ENCODE measurements at regions not wholly inside any gene's neighbourhood (a gene's known extent, or its start where the extent isn't known, plus 50 kb on each side); places are given as distances from the start of the nearest gene placed in this dataset.

DNA sequence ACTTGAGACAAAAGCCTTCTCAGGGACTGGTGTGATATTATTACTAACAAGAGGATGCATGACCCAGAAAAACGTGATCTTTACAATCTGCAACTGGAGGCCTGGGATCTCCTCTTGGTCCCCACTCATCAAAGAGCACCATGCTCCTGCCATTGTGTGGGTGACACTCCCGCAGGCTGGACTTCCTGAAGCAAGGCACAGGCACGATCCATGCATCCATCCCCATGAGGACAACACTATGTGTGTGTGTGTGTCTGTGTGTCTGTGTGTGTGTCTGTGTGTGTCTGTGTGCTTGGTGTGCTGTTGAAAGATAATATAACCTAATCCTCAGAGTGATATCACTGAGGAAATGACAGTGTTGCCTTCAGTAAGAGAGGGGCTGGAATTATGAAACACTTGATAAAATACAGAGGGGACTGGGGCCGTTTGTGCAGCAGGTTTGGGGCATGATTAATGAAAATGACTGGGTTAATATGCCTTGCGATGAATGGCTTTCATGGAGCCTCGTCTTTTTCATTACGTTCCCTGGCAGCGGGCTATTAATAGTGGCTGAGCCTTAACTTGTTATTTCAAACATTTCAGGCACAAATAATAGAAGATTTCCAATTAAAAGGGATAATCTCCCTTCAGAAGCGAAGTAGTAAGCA lies 180.8 kb upstream of the TCERG1L start:
- DNase-seq (ENCODE audit: low read depth in 4 of 6, low spot score in 6 of 6): peak in 2 of 6 donors; percentile 7 to 83
- no peaks in the 10 kb centered on the region for H3K36me3 ChIP-seq (ENCODE audit: control insufficient read depth, insufficient read depth, low read length)
- no peaks in the 10 kb centered on the region for H3K4me1 ChIP-seq (ENCODE audit: control insufficient read depth, insufficient read depth, low read length)
- H3K27me3 ChIP-seq (ENCODE audit: control insufficient read depth, insufficient read depth, low read length): no peaks in the 10 kb centered on the region
- 52% methylated on average over 5 of the region's 9 CpGs for WGBS (ENCODE audit: insufficient coverage)
- no peak overlapping the region for H3K4me3 ChIP-seq (ENCODE audit: low read depth, low read length)
- no peaks in the 10 kb centered on the region for H3K9me3 ChIP-seq (ENCODE audit: control insufficient read depth, insufficient read depth, low read length)
- H3K27ac ChIP-seq (ENCODE audit: low read depth, low read length): no peak overlapping the region

DNA sequence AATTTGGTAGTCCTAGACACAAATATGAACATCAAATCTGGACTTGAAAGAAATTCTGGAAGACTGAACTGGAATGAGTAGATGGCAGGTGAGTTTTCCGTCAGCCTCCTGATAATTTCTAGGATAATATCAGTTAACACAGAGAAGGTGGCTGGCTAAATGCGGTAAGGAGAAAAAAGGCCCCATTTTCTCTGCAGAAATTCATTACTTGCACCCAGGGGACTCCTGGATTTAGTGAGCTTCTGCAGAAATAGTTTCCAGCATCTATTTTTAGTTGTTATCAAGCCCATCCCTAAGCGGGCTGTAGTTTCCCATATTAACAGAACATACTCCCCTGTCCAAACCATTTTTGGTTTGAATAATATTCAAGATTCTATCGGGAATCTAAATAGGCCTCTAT lies 181.9 kb upstream of the TCERG1L start:
- Histone ChIP-seq H3K27ac (ENCODE audit: low read depth, low read length) (no peak overlapping the region), H3K36me3 (ENCODE audit: control insufficient read depth, insufficient read depth, low read length) (no peaks in the 10 kb centered on the region), H3K4me3 (ENCODE audit: low read depth, low read length) (no peak overlapping the region), H3K27me3 (ENCODE audit: control insufficient read depth, insufficient read depth, low read length) (no peaks in the 10 kb centered on the region), H3K4me1 (ENCODE audit: control insufficient read depth, insufficient read depth, low read length) (no peaks in the 10 kb centered on the region), H3K9me3 (ENCODE audit: control insufficient read depth, insufficient read depth, low read length) (no peaks in the 10 kb centered on the region)
- peak in 1 of 6 donors; percentile 57 for DNase-seq (ENCODE audit: low read depth in 4 of 6, low spot score in 6 of 6)
- WGBS (ENCODE audit: insufficient coverage): 80% methylated on average over 1 of the region's 4 CpGs

DNA sequence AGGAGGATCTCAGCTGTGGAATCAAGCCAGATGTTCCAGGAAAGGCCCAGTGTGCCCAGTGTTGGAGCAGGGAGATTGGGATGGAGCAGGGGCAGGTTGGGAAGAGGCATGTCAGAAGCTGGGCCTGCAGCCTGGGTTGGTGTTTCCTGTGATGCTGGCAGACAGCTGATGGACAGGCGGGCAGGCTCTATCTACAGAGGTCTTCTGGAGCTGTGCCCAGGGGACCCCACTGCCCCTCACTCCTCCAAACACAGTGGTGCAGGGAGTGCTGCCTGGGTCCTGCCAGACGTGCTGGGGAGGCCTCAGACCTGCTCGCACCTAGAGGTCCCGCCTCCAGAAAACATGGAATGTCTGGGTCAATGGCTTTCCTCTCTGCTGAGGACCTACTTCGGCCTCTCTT lies 182.9 kb upstream of the TCERG1L start:
- H3K27me3 ChIP-seq (ENCODE audit: control insufficient read depth, insufficient read depth, low read length): no peaks in the 10 kb centered on the region
- H3K9me3 ChIP-seq (ENCODE audit: control insufficient read depth, insufficient read depth, low read length): no peaks in the 10 kb centered on the region
- WGBS (ENCODE audit: insufficient coverage): 97% methylated on average over 4 of the region's 5 CpGs
- H3K4me1 ChIP-seq (ENCODE audit: control insufficient read depth, insufficient read depth, low read length): no peaks in the 10 kb centered on the region
- no peak overlapping the region for H3K27ac ChIP-seq (ENCODE audit: low read depth, low read length)
- no peak overlapping the region for H3K4me3 ChIP-seq (ENCODE audit: low read depth, low read length)
- DNase-seq (ENCODE audit: low read depth in 4 of 6, low spot score in 6 of 6): no peak
- H3K36me3 ChIP-seq (ENCODE audit: control insufficient read depth, insufficient read depth, low read length): no peaks in the 10 kb centered on the region

DNA sequence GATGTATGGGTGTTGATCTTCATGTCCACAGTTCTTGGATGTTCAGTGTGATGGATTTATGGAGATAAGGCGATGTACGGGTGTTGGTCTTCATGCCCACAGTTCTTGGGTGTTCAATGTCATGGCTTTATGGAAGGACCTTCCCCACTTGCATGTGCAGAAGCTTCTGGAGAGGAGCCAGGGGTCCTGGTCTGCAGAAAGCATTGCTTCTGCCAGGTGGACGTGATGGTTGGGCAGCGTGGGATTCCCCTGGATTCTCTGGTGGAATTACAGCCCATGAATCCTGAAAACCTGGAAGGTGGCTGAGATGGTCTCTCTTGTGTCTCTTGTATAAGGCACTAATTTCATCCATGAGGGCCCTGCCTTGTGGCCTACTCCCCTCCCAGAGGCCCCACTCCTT lies 183.7 kb upstream of the TCERG1L start:
- Histone ChIP-seq H3K9me3 (ENCODE audit: control insufficient read depth, insufficient read depth, low read length) (no peaks in the 10 kb centered on the region), H3K4me3 (ENCODE audit: low read depth, low read length) (no peak overlapping the region), H3K27ac (ENCODE audit: low read depth, low read length) (no peak overlapping the region), H3K4me1 (ENCODE audit: control insufficient read depth, insufficient read depth, low read length) (no peaks in the 10 kb centered on the region), H3K27me3 (ENCODE audit: control insufficient read depth, insufficient read depth, low read length) (no peaks in the 10 kb centered on the region), H3K36me3 (ENCODE audit: control insufficient read depth, insufficient read depth, low read length) (no peaks in the 10 kb centered on the region)
- 84% methylated on average over 4 of the region's 4 CpGs for WGBS (ENCODE audit: insufficient coverage)
- DNase-seq (ENCODE audit: low read depth in 4 of 6, low spot score in 6 of 6): no peak

DNA sequence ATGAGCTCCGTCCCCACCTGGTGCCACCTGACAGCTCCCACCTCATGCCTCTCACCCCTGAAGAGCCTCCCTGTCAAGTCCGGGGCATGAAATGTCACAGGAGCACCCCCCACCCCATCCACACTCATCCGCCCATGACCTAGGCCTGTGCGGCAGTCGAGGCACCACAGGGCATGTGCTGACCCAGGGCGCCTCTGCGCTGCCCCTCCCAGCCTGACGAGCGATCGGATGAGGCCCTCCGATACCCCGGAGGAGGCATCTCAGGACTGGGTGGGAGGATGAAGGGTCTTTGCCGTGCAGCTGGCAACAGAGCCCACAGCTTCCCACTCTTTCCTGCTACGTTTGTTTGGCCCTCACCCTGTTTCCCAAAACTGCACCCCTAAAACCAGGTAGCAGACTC lies 184.4 kb upstream of the TCERG1L start:
- Histone ChIP-seq H3K9me3 (ENCODE audit: control insufficient read depth, insufficient read depth, low read length) (no peaks in the 10 kb centered on the region), H3K27ac (ENCODE audit: low read depth, low read length) (no peak overlapping the region)
- DNase-seq (ENCODE audit: low read depth in 4 of 6, low spot score in 6 of 6): no peak

DNA sequence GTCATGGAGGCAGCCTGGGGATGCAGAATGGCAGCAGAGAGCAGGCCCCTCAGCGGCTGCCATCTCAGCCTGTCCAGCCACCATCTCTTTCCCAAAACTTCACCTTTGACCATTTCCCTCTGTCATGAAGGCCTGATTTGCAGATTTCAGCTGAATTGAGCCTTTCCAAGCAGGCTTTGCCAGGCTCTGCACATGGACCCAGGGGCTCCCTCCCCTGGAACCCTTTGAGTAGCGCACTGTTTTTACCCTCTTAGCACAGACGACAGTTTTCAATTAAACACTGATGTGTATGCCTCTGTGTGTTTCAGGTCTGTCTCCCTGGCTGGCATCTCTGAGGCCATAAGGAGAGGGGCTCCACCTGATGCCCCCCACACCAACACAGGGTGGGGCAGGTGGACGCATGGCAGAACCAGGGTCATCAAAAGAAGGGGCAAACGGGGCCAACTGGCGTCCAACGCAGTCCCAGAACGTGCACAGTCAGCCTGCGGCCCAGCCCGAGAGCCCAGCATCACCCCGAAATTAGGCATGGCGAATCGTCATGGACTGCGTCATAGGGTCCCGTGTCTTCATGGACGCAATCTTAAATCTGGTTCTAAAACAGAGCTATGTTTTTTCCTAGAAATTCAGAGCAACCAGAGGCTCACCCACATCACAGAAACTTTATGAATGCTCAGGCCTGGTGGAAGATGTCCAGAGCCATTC lies 185.0 kb upstream of the TCERG1L start:
- no peak for DNase-seq (ENCODE audit: low read depth in 4 of 6, low spot score in 6 of 6)
- Histone ChIP-seq H3K9me3 (ENCODE audit: control insufficient read depth, insufficient read depth, low read length) (no peaks in the 10 kb centered on the region), H3K27me3 (ENCODE audit: control insufficient read depth, insufficient read depth, low read length) (no peaks in the 10 kb centered on the region), H3K4me3 (ENCODE audit: low read depth, low read length) (no peak overlapping the region), H3K4me1 (ENCODE audit: control insufficient read depth, insufficient read depth, low read length) (no peaks in the 10 kb centered on the region), H3K36me3 (ENCODE audit: control insufficient read depth, insufficient read depth, low read length) (no peaks in the 10 kb centered on the region), H3K27ac (ENCODE audit: low read depth, low read length) (no peak overlapping the region)
- WGBS (ENCODE audit: insufficient coverage): 97% methylated on average over 14 of the region's 16 CpGs

More for the DNA sequence above, 184.4 kb upstream of the TCERG1L start:
- Histone ChIP-seq H3K4me3 (ENCODE audit: low read depth, low read length) (no peak overlapping the region), H3K36me3 (ENCODE audit: control insufficient read depth, insufficient read depth, low read length) (no peaks in the 10 kb centered on the region), H3K27me3 (ENCODE audit: control insufficient read depth, insufficient read depth, low read length) (no peaks in the 10 kb centered on the region), H3K4me1 (ENCODE audit: control insufficient read depth, insufficient read depth, low read length) (no peaks in the 10 kb centered on the region)
- WGBS (ENCODE audit: insufficient coverage): 95% methylated on average over 9 of the region's 14 CpGs

DNA sequence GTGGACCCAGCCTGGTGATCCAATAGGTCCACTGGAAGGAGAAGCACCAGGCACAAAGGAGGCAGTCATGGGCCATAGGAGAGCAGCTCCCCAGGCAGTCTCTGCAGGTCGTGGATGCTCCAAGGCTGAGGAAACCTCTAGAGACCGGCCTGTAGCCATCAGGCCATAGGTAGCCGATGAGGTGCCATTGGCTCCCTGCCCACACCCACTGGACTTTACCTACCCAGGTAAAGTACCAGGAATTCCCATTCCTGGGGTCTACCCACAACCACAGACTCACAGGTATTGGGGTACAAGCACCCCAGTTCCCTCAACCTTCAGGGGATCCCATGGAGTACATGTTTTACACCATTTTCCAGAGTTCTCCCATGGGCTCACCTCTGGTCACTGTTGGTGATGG lies 188.0 kb upstream of the TCERG1L start:
- 82% methylated on average over 3 of the region's 3 CpGs for WGBS (ENCODE audit: insufficient coverage)
- DNase-seq (ENCODE audit: low read depth in 4 of 6, low spot score in 6 of 6): no peak

DNA sequence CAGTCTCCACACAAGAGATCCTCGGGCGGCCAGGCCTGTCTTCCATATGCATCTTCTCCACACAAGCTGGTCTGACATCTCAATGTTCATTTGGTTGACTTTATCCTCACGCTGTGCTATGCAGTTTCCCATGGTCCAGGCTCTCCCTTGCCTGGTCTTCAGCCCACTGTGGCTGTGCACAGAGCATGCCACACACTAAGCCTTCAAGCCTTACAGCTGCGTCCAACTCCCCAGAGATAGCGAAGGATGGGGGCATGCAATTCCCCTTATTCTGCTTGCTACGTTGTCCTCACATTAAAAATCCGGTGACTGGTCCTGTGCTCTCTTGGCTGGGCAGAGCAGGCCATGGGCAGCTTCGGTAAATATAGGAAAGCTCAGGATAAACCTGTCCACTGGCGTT lies 188.7 kb upstream of the TCERG1L start:
- no peaks in the 10 kb centered on the region for H3K27me3 ChIP-seq (ENCODE audit: control insufficient read depth, insufficient read depth, low read length)
- H3K4me1 ChIP-seq (ENCODE audit: control insufficient read depth, insufficient read depth, low read length): no peaks in the 10 kb centered on the region
- no peaks in the 10 kb centered on the region for H3K36me3 ChIP-seq (ENCODE audit: control insufficient read depth, insufficient read depth, low read length)
- 89% methylated on average over 9 of the region's 9 CpGs for WGBS (ENCODE audit: insufficient coverage)
- no peaks in the 10 kb centered on the region for H3K9me3 ChIP-seq (ENCODE audit: control insufficient read depth, insufficient read depth, low read length)
- DNase-seq (ENCODE audit: low read depth in 4 of 6, low spot score in 6 of 6): no peak
- H3K27ac ChIP-seq (ENCODE audit: low read depth, low read length): no peak overlapping the region
- no peak overlapping the region for H3K4me3 ChIP-seq (ENCODE audit: low read depth, low read length)

More for the DNA sequence above, 188.0 kb upstream of the TCERG1L start:
- Histone ChIP-seq H3K4me1 (ENCODE audit: control insufficient read depth, insufficient read depth, low read length) (no peaks in the 10 kb centered on the region), H3K36me3 (ENCODE audit: control insufficient read depth, insufficient read depth, low read length) (no peaks in the 10 kb centered on the region), H3K9me3 (ENCODE audit: control insufficient read depth, insufficient read depth, low read length) (no peaks in the 10 kb centered on the region), H3K4me3 (ENCODE audit: low read depth, low read length) (no peak overlapping the region), H3K27ac (ENCODE audit: low read depth, low read length) (no peak overlapping the region), H3K27me3 (ENCODE audit: control insufficient read depth, insufficient read depth, low read length) (no peaks in the 10 kb centered on the region)

DNA sequence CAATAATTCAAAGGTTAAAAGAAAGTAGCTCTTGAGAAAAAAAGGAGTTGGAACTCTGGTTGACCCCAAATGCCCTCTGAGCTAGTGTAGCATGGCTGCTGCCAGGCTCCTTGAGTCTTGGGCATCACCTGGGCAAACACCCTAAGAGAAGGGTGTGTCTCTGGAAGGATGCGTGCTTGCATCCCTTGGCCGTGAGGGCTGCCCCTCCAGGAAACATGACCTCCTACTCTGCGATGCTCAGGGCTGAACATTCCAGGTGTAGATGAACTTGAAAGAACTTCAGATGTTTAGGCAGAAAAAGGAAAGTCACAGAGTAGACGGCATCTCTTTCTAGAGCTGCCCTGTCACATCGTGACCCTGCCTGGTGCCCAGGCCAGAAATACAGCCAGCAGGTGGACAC lies 189.4 kb upstream of the TCERG1L start:
- WGBS (ENCODE audit: insufficient coverage): 95% methylated on average over 3 of the region's 5 CpGs

DNA sequence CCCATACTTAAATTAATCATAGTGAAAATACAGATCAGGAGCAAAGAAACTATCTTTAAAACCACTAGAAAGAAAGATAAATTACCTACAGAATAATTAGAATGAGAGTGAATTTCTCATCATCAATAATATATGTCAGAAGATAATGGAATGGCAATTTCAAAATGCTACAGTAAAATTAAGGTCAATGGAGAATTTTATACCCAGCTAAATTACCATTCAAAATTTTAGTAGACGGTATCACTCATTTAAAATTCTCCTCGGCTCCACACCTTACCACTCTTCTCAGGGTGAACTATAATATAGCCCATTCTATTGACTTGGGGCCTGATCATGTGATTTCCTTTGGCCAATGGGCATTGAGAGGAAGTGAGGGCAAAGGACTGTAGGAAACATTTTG lies 192.5 kb upstream of the TCERG1L start:
- DNase-seq (ENCODE audit: low read depth in 4 of 6, low spot score in 6 of 6): no peak
- H3K27me3 ChIP-seq (ENCODE audit: control insufficient read depth, insufficient read depth, low read length): no peaks in the 10 kb centered on the region
- no peaks in the 10 kb centered on the region for H3K4me1 ChIP-seq (ENCODE audit: control insufficient read depth, insufficient read depth, low read length)
- H3K27ac ChIP-seq (ENCODE audit: low read depth, low read length): no peak overlapping the region
- H3K36me3 ChIP-seq (ENCODE audit: control insufficient read depth, insufficient read depth, low read length): no peaks in the 10 kb centered on the region
- H3K9me3 ChIP-seq (ENCODE audit: control insufficient read depth, insufficient read depth, low read length): no peaks in the 10 kb centered on the region
- no peak overlapping the region for H3K4me3 ChIP-seq (ENCODE audit: low read depth, low read length)
- no CpG with 5 or more reads among the region's 2 CpGs for WGBS (ENCODE audit: insufficient coverage)

More for the DNA sequence above, 189.4 kb upstream of the TCERG1L start:
- H3K27ac ChIP-seq (ENCODE audit: low read depth, low read length): no peak overlapping the region
- H3K36me3 ChIP-seq (ENCODE audit: control insufficient read depth, insufficient read depth, low read length): no peaks in the 10 kb centered on the region
- no peaks in the 10 kb centered on the region for H3K4me1 ChIP-seq (ENCODE audit: control insufficient read depth, insufficient read depth, low read length)
- no peak for DNase-seq (ENCODE audit: low read depth in 4 of 6, low spot score in 6 of 6)
- no peak overlapping the region for H3K4me3 ChIP-seq (ENCODE audit: low read depth, low read length)
- H3K9me3 ChIP-seq (ENCODE audit: control insufficient read depth, insufficient read depth, low read length): no peaks in the 10 kb centered on the region
- no peaks in the 10 kb centered on the region for H3K27me3 ChIP-seq (ENCODE audit: control insufficient read depth, insufficient read depth, low read length)
